Stimulated activated CD8-positive, alpha-beta memory T cell treated with anti-CD3 and anti-CD28 coated beads, Interleukin-4, amount 100 ng/mL, for 4 hours (primary cell): ENCODE measurements at regions not wholly inside any gene's neighbourhood (a gene's known extent, or its start where the extent isn't known, plus 50 kb on each side); places are given as distances from the start of the nearest gene placed in this dataset.

Experiments
- DNase-seq, 2 donors: peaks; one replicate each; pipeline ENCODE4 v3.0.0-alpha.2; 2020; ENCODE audit warnings: low read depth in 2 of 2, low spot score in 1 of 2

DNA sequence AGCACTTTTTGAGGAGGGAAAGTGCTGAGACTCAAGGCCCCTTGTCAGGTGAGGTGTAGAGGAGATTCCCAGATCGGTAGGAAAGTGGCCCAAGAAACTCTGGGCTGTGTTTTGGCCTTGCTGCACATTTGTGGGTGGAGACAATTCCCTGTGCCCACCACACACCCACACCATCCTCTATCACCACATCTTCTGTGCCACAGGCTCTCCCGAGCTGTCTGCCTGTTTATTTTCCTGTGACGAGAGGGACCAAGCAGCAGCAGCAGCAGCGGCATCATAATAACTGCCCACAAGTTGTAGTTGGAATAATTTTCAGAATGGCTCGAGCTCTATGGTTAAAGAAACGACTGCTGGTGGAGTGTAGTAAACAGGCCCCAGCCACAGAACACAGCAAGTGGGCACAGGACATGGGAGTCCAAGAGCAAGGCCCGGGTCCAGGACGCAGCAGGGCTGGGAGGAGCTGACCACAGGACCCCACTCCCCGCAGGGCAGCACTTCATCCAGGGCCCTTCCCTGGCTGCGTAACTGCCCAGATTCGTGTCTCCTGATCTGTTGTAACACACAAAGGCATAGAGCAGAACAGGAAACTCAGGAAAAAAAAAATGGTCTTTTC is 55.6 kb upstream of the BCL2L14 start:
- DNase-seq: no peak

DNA sequence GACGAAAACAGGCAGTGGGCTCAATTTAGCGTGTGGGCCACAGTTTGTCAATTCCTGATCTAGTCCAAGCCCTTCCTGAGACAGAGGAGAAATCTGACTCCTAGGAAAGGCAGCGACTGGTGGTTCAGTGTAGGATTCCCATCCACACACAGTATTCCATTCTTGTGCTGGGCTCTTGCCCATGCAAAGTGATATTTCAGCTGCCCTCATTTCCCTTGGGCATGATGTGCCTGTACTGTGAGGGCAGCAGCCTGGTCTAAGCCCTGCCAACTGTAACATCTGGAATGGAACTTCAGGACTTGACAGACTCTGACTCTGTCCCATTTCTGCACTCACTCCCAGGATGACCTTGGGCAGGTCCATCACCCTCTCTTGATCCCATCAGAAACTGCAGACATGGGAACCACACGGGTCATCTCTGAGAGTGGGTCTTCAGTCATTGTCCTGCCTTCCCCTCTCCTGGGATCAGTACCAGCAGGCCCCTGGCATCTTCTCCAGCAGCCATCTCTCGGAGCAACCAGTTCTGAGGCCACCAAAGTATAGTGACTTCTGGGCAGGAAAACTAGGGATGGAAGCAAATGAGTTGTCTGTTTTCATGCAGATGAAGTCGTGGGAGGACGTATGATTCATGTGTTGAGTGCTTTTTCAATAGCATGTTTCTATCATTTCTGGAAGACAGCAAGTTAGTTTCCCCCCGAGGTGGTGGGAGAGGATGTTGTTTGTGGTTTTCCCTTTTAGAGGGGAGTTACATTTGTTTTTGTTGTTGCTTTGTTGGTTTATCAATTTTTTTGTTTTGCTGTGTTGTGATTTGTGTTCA is 54.2 kb upstream of the BCL2L14 start:
- DNase-seq: no peak

DNA sequence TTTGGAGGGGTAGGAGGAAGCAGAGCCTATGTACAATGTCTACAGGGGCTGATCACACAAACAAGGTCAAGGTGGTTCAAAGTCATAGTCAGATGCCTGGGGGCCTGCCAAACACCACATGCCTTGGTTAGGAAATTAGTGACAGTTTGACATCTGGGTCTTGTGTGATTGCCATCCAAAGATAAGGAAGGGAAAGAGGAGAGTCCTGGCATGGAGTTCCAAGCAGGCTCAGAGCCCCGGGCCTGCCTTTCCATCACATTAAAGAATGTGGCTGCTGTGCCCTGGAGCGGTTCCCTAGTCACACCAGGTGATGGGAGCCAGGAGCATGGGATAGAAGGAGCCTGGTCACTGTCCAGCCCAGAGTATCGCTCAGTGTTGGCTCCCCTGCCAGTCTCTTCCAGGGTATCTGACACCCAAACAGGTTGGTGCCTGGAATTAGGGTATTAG is 53.6 kb upstream of the BCL2L14 start:
- no peak for DNase-seq

DNA sequence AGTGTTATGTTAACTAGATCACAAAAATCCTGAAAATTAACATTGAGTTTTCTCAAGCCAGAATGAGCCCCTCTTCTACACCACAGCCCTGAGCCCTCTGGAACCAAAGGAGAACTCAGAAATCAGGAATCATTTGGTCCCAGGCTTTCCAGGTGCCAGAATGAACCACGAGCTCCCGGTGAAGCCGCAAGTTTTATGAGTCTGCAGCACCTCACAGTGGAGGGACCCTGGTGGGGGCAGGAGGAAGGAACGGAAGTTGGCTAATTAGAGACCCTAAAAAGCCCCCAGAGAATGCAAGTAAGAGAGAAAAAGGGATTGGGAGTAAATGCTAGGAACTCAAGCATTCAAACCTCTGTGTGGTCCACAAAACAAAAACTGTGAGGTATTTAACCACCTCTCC is 52.9 kb upstream of the BCL2L14 start:
- DNase-seq: no peak

DNA sequence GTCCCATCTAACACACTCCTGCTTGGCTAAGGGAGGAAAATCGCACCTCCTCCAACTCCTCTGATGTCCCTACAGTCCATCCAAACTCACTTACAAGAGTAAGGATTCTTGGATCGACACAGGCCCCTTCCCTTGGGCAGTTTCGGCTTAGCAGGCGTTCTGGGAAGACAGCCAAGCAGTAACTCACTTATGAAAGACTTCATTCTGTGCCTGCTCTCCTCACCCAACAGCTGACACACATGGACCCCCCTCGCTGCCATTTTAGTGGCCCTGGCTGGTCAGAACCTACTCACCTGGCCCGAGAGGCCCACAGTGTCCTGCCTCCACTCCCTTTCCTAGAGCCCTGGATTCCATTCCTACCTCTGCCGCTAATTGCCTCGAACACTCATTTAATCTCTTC is 52.3 kb upstream of the BCL2L14 start:
- DNase-seq: no peak

DNA sequence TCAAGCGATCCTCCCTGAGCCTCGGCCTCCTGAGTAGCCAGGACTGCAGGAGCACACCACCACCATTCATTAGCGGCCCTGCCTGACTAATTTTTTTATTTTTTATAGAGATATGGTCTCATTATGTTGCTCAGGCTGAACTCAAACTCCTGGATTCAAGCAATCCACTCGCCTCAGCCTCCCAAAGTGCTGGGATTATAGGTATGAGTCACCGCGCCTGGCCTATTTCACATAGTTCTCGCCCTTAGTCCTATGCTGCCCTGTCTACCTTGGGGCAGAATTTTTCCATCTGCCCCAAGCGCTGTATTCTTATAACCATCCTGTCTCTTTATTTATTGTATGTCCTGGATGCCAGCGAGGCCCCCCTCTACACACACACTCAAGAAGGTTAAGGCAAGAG is 50.9 kb upstream of the BCL2L14 start:
- DNase-seq: no peak

DNA sequence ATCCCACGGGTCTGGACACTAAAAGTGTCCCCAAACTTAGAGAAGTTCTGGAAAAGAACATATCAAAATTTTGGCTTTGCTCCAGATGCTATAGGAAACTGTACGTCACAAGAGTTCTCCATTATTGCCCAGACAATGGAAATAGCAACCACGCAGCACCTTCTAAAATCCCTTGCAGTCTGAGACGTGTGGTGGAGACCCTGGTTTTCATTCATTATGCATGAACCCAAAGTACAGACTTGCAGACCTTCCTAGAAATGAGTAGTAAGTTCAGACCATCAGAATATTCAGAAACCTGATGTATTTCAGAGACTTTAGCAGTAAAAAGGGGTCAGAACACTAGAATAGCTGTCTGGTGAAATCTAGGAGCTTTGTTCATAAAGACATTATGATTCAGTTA is 50.0 kb upstream of the BCL2L14 start:
- no peak for DNase-seq
